NCI-H1694 treated with DMSO at 0.1 percent for 48 hours (cell line): ENCODE measurements at regions not wholly inside any gene's neighbourhood (a gene's known extent, or its start where the extent isn't known, plus 50 kb on each side); places are given as distances from the start of the nearest gene placed in this dataset.

Experiments used
- DNase-seq: peaks from one replicate; lab custom pipeline; 2025; lab: John Stamatoyannopoulos, UW

- DNase-seq, result no peak
Observed at GRCh38 chr12:45549337-45549902, 180.1 kb upstream of the ARID2 start.

- DNase-seq, result no peak
Observed at GRCh38 chr12:45553204-45553603, 176.3 kb upstream of the ARID2 start.

- DNase-seq, result no peak
Observed at GRCh38 chr12:45557016-45557415, 172.5 kb upstream of the ARID2 start.

- DNase-seq, result no peak
Observed at GRCh38 chr12:45558353-45558752, 171.2 kb upstream of the ARID2 start.

GRCh38 chr12:45559537-45559936 lies 170.0 kb upstream of the ARID2 start:
- no peak for DNase-seq

- no peak for DNase-seq
Observed at GRCh38 chr12:45560689-45561088, 168.8 kb upstream of the ARID2 start.

GRCh38 chr12:45561488-45561887 lies 168.0 kb upstream of the ARID2 start:
- DNase-seq, result no peak

GRCh38 chr12:45565590-45565989 lies 163.9 kb upstream of the ARID2 start:
- DNase-seq, result no peak

GRCh38 chr12:45566257-45566656 lies 163.2 kb upstream of the ARID2 start:
- DNase-seq, result no peak

- no peak for DNase-seq
Observed at GRCh38 chr12:45568808-45569207, 160.7 kb upstream of the ARID2 start.

GRCh38 chr12:45570501-45570900 lies 159.0 kb upstream of the ARID2 start:
- no peak for DNase-seq

GRCh38 chr12:45572114-45572513 lies 157.4 kb upstream of the ARID2 start:
- no peak for DNase-seq

GRCh38 chr12:45575417-45575816 lies 154.1 kb upstream of the ARID2 start:
- no peak for DNase-seq

- no peak for DNase-seq
Observed at GRCh38 chr12:45575823-45576475, 153.6 kb upstream of the ARID2 start.

GRCh38 chr12:45577844-45578399 lies 151.6 kb upstream of the ARID2 start:
- DNase-seq, result no peak

- no peak for DNase-seq
Observed at GRCh38 chr12:45580356-45580969, 149.0 kb upstream of the ARID2 start.

GRCh38 chr12:45581112-45581511 lies 148.4 kb upstream of the ARID2 start:
- no peak for DNase-seq

GRCh38 chr12:45582536-45582935 lies 147.0 kb upstream of the ARID2 start:
- no peak for DNase-seq

- no peak for DNase-seq
Observed at GRCh38 chr12:45582986-45583659, 146.4 kb upstream of the ARID2 start.

- DNase-seq, result no peak
Observed at GRCh38 chr12:45584336-45584735, 145.2 kb upstream of the ARID2 start.

- DNase-seq, result no peak
Observed at GRCh38 chr12:45585522-45586230, 143.8 kb upstream of the ARID2 start.

GRCh38 chr12:45586486-45586885 lies 143.0 kb upstream of the ARID2 start:
- DNase-seq, result no peak
